CD4-positive, CD25-positive, alpha-beta regulatory T cell (primary cell): ENCODE measurements at regions not wholly inside any gene's neighbourhood (a gene's known extent, or its start where the extent isn't known, plus 50 kb on each side); places are given as distances from the start of the nearest gene placed in this dataset.

Experiments
- ATAC-seq, 2 donors: fragments of 150-1000 bp; cut with Tn5 transposase; one replicate each; pipeline ENCODE4 v1.10.0; 2021; ENCODE audit warnings: low read depth in 2 of 2, moderate number of reproducible peaks in 2 of 2, moderate library complexity in 1 of 2
- DNase-seq, 3 donors: peaks; one replicate each; pipeline versions ENCODE4 v3.0.0 to v3.0.0-alpha.2; 2012 to 2022; ENCODE audit warnings: mixed read lengths in 1 of 3
- H3K27ac ChIP-seq: one replicate; pipeline ENCODE4 v1.7.0; 2013; ENCODE audit warnings: mild to moderate bottlenecking, low read length; ENCODE audit not compliant: insufficient read depth, poor library complexity, severe bottlenecking
- H3K27me3 ChIP-seq: one replicate; pipeline ENCODE4 v1.7.0; 2013; ENCODE audit warnings: low read length; ENCODE audit not compliant: control insufficient read depth, insufficient read depth
- H3K36me3 ChIP-seq: one replicate; pipeline ENCODE4 v1.7.0; 2013; ENCODE audit warnings: mild to moderate bottlenecking, low read length, moderate library complexity; ENCODE audit not compliant: control insufficient read depth, insufficient read depth
- H3K4me1 ChIP-seq: 2 replicates; pipeline ENCODE4 v1.7.0; 2013; ENCODE audit warnings: mild to moderate bottlenecking, low read length; ENCODE audit not compliant: insufficient read depth, control insufficient read depth, poor library complexity, severe bottlenecking
- H3K4me3 ChIP-seq: one replicate; pipeline ENCODE4 v1.7.0; 2013; ENCODE audit warnings: low read depth, mild to moderate bottlenecking, low read length, moderate library complexity
- H3K9me3 ChIP-seq, 2 experiments: 1 replicate in 1 of 2; 2 replicates in 1 of 2; pipeline ENCODE4 v1.7.0; 2013; ENCODE audit warnings: low read length in 2 of 2, mild to moderate bottlenecking in 1 of 2, moderate library complexity in 1 of 2; ENCODE audit not compliant: control insufficient read depth in 2 of 2
- H3K27ac Mint-ChIP-seq, 3 donors: one replicate each; pipeline ENCODE4 v1.8.0; 2020 to 2022; ENCODE audit warnings: mild to moderate bottlenecking in 3 of 3, mixed read lengths in 3 of 3, moderate library complexity in 2 of 3
- H3K27me3 Mint-ChIP-seq: one replicate; pipeline ENCODE4 v1.8.0; 2022; ENCODE audit warnings: mild to moderate bottlenecking, mixed read lengths
- H3K36me3 Mint-ChIP-seq: one replicate; pipeline ENCODE4 v1.8.0; 2020; ENCODE audit warnings: mixed read lengths
- H3K4me1 Mint-ChIP-seq, 4 donors: one replicate each; pipeline ENCODE4 v1.8.0; 2020 to 2022; ENCODE audit warnings: mixed read lengths in 4 of 4, mild to moderate bottlenecking in 1 of 4
- H3K4me3 Mint-ChIP-seq, 4 donors: one replicate each; pipeline ENCODE4 v1.8.0; 2020 to 2022; ENCODE audit warnings: mild to moderate bottlenecking in 4 of 4, mixed read lengths in 4 of 4, moderate library complexity in 3 of 4
- H3K9me3 Mint-ChIP-seq, 7 donors: one replicate each; pipeline ENCODE4 v1.8.0; 2020 to 2022; ENCODE audit warnings: mixed read lengths in 7 of 7, mild to moderate bottlenecking in 3 of 7, moderate library complexity in 2 of 7

- H3K27me3 Mint-ChIP-seq: peaks cover 4% of the 10 kb centered on the region
- Histone ChIP-seq H3K9me3 (no peaks in the 10 kb centered on the region), H3K36me3 (no peaks in the 10 kb centered on the region), H3K27ac (no peak overlapping the region), H3K27me3 (no peaks in the 10 kb centered on the region), H3K4me3 (no peak overlapping the region), H3K4me1 (no peaks in the 10 kb centered on the region)
- ATAC-seq: no peak
- H3K4me3 Mint-ChIP-seq: no peak overlapping the region
- no peaks in the 10 kb centered on the region for H3K36me3 Mint-ChIP-seq
- H3K4me1 Mint-ChIP-seq: no peaks in the 10 kb centered on the region
- DNase-seq: no peak
- no peak overlapping the region for H3K27ac Mint-ChIP-seq
- H3K9me3 Mint-ChIP-seq: peaks cover 0 to 8% (median 2%) of the 10 kb centered on the region in 7 donors
Measured at GRCh38 chr5:17402289-17403121, 95.5 kb upstream of the TAF11L2 start.

- no peak overlapping the region for H3K4me3 ChIP-seq
- H3K4me1 Mint-ChIP-seq: no peaks in the 10 kb centered on the region
- no peaks in the 10 kb centered on the region for H3K36me3 ChIP-seq
- peaks cover 4% of the 10 kb centered on the region for H3K27me3 Mint-ChIP-seq
- H3K27me3 ChIP-seq: no peaks in the 10 kb centered on the region
- no peaks in the 10 kb centered on the region for H3K36me3 Mint-ChIP-seq
- ATAC-seq (no peak), DNase-seq (no peak)
- no peak overlapping the region for H3K27ac Mint-ChIP-seq
- no peaks in the 10 kb centered on the region for H3K9me3 ChIP-seq
- no peak overlapping the region for H3K27ac ChIP-seq
- no peaks in the 10 kb centered on the region for H3K4me1 ChIP-seq
- H3K9me3 Mint-ChIP-seq: peaks cover 0 to 8% (median 0%) of the 10 kb centered on the region in 7 donors
- no peak overlapping the region for H3K4me3 Mint-ChIP-seq
Measured at GRCh38 chr5:17403695-17404490, 94.1 kb upstream of the TAF11L2 start.

DNA sequence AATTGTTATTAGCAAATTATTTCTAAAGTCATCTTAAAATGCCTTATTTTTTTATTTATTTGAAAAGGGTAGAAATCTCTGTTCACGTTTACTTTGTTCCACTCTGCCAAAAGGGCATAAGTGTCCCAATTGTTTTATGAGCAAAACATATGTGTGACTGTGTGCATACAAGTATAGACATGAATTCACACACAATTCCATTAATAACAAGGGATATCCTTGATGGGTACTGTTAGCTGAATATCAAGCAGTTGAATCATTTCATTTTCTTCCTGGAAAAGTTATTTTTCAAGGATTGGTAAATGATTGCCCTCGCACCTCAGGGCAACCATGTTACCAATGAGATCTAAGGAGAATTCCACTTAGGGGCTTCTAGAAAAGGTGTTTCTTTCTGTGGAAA, 92.1 kb upstream of the TAF11L2 start:
- Histone ChIP-seq H3K27ac (no peak overlapping the region), H3K9me3 (no peaks in the 10 kb centered on the region), H3K27me3 (no peaks in the 10 kb centered on the region), H3K4me3 (no peak overlapping the region), H3K4me1 (no peaks in the 10 kb centered on the region), H3K36me3 (no peaks in the 10 kb centered on the region)
- ATAC-seq (no peak), DNase-seq (no peak)
- Mint-ChIP-seq H3K27me3 (peaks cover 4% of the 10 kb centered on the region), H3K27ac (no peak overlapping the region), H3K9me3 (peaks cover 0 to 3% (median 0%) of the 10 kb centered on the region in 7 donors), H3K4me1 (no peaks in the 10 kb centered on the region), H3K4me3 (no peak overlapping the region), H3K36me3 (no peaks in the 10 kb centered on the region)

DNA sequence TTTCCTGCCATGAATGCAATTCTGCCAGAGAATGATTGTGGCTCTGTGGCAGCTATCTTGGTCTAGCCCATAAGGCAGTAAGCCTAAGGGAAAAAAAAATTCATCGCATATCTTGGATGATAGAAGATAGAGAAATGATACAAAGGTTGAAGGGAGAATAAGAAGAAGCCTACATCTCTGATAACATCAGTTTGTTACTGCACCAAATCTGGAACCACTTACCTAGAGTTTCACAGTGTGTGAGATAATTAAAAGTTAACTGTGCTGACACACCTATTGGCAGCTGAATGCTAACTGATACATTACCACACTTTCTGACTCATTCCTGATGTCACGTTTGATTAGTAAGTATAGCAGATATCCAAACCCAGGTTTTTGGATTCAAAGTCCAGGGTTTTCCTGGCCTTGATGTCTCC, 91.6 kb upstream of the TAF11L2 start:
- Histone ChIP-seq H3K9me3 (no peaks in the 10 kb centered on the region), H3K27me3 (no peaks in the 10 kb centered on the region), H3K36me3 (no peaks in the 10 kb centered on the region), H3K4me3 (no peak overlapping the region), H3K27ac (no peak overlapping the region), H3K4me1 (no peaks in the 10 kb centered on the region)
- H3K27me3 Mint-ChIP-seq: peaks cover 4% of the 10 kb centered on the region
- no peaks in the 10 kb centered on the region for H3K36me3 Mint-ChIP-seq
- H3K9me3 Mint-ChIP-seq: peaks cover 0 to 3% (median 0%) of the 10 kb centered on the region in 7 donors
- ATAC-seq (no peak), DNase-seq (no peak)
- H3K4me3 Mint-ChIP-seq: no peak overlapping the region
- no peak overlapping the region for H3K27ac Mint-ChIP-seq
- H3K4me1 Mint-ChIP-seq: no peaks in the 10 kb centered on the region

DNA sequence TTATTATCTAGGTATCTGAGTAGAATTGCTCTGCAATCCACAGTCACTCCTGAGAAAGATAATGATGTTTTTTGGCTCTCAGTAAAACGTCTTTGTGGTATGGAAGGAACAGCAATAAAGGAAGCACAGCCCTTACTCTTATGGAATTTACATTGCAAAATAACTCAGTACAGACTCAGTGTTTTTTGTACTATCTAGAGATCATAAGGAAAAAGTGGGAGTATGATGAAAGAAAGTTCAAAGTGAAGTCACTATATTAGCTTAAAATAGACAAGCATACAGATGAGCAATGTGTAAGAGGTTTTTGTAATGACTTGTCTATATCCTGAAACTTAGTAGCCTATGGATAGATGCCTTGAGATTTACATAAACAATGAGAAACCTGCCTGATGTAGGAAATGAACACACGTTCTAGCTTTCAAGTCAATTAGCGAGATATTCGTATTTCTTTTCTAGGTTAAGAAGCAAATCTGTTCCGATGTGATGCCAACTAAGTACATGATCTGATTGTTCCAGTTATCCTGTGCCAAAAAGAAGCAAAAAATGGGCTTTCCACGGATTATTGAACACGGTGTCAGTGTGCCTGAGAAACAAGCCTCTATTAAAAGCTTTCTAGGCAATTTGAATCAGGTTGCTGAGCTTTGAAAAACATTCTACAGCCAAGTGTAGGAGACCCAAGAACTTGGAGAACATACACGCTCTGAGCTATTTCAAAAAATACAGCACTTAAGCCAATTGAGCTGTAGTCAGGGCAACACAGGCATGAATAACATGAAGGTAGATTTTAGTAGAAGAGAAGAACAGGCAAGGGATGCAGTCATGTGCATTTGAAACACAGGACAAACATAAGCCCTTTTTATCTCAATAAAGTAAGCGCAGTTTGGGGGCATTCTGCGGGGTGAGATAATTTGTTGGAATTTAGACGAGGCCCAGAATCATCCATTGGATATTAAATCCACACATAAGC, 86.3 kb upstream of the TAF11L2 start:
- no peaks in the 10 kb centered on the region for H3K4me1 Mint-ChIP-seq
- H3K4me3 Mint-ChIP-seq: no peak overlapping the region
- no peaks in the 10 kb centered on the region for H3K27me3 Mint-ChIP-seq
- H3K27ac Mint-ChIP-seq: no peak overlapping the region
- peaks cover 0 to 5% (median 3%) of the 10 kb centered on the region in 7 donors for H3K9me3 Mint-ChIP-seq
- no peaks in the 10 kb centered on the region for H3K4me1 ChIP-seq
- no peak overlapping the region for H3K4me3 ChIP-seq
- H3K27me3 ChIP-seq: no peaks in the 10 kb centered on the region
- H3K36me3 ChIP-seq: no peaks in the 10 kb centered on the region
- DNase-seq (no peak), ATAC-seq (no peak)
- H3K27ac ChIP-seq: no peak overlapping the region
- H3K36me3 Mint-ChIP-seq: no peaks in the 10 kb centered on the region
- H3K9me3 ChIP-seq: no peaks in the 10 kb centered on the region

DNA sequence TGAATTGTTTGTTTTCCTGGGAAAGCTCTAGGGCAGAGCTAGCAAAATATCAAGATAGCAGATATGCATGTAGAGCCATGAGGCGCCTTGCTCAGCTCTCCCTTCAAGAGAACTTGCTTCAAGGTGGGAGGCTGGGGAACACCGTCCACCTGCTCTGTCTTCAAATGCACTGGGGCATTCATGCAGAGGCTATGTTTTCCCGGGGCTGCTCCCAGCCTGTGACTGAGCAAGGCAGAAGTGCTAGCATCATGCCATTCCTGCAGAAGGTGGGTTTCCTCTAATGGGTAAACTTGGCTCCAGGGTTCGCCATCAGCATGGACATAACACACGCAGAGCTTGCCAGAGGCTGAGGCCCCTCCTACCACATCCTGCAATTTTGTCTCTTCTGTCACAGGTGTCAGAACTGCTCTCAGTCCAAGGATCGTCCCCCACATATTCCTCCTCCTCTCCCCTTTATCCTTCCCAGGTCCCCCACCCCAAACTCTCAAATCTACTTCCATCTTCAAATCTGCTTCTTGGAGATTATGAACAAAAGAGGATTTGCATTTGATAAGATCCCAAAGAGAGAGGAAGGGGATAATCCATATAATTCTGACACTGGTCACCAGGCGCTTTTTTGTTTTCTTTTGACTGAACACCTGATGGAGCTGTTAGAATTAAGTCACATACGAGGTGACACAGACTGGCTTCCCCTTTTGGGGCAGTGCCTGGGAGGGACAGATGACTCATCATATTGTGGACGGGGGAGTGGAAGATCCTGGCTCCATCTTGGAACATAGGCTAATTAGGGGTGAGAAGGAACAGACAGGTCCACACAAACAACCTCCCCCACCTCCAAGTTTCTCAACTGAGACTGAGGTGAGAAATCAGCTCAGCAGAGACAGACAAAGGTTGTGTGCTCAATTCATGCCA, 85.0 kb upstream of the TAF11L2 start:
- no peak overlapping the region for H3K27ac ChIP-seq
- H3K27ac Mint-ChIP-seq: no peak overlapping the region
- H3K4me1 Mint-ChIP-seq: no peaks in the 10 kb centered on the region
- no peak overlapping the region for H3K4me3 Mint-ChIP-seq
- H3K9me3 Mint-ChIP-seq: peaks cover 0 to 5% (median 1%) of the 10 kb centered on the region in 7 donors
- no peaks in the 10 kb centered on the region for H3K36me3 ChIP-seq
- H3K27me3 ChIP-seq: no peaks in the 10 kb centered on the region
- no peaks in the 10 kb centered on the region for H3K36me3 Mint-ChIP-seq
- H3K4me1 ChIP-seq: no peaks in the 10 kb centered on the region
- no peak overlapping the region for H3K4me3 ChIP-seq
- ATAC-seq (no peak), DNase-seq (no peak)
- H3K27me3 Mint-ChIP-seq: no peaks in the 10 kb centered on the region
- H3K9me3 ChIP-seq: peaks cover 0 to 3% of the 10 kb centered on the region in 2 experiments
